Epithelial cell of esophagus (primary cell): ENCODE measurements at regions not wholly inside any gene's neighbourhood (a gene's known extent, or its start where the extent isn't known, plus 50 kb on each side); places are given as distances from the start of the nearest gene placed in this dataset.

ENCODE experiments used
- DNase-seq: peaks from one replicate; pipeline ENCODE4 v3.0.0; 2010; ENCODE audit warnings: low read depth
- H3K4me3 ChIP-seq: 2 replicates; pipeline ENCODE4 v1.5.1; 2011; ENCODE audit warnings: mild to moderate bottlenecking, low read length, control low read depth
- TF ChIP-seq, protein P1 (sequence below): IDR thresholded peaks from 2 replicates; pipeline ENCODE4 v1.5.1; 2011; ENCODE audit warnings: low read depth, mild to moderate bottlenecking, low read length, control low read depth, inconsistent platforms; ENCODE audit not compliant: insufficient read depth; ENCODE audit errors: missing control alignments

DNA sequence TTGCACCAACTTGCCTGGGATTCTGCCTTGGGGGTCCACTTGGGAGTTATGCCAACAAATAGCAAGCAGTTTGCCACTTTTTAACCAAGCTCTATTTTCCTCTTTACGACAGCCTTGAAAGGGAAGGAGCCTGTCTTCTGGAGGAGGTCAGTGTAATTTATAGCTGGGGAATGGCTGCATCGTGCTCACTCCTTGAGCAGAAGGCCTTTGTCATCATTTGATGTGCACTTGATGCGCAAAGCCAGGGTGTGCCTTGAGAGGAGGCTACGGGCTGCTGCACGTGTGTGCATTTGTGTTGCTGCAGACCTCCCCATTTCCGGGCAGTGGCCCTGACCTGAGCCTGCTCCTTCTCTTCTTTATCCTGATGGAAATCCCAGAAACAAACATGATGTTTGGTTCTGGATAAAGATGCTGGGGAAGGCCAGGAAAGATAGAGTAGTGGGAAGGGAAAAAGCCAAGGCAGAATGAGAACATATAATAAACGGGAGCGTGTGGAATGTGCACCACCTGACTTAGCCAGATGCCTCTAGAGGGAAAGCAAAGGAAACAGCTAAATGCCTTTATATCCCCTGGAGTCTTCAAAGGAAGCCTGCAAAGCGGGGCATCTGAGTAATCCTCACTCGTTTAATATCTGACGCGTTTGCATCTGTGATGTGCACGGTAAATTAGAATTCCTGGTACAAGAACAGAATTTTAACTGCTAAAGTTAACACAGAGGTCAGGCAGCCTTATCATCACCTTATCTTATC, 68.3 kb upstream of the ZNF521 start:
- no peak for DNase-seq
- TF ChIP-seq, protein P1, sequence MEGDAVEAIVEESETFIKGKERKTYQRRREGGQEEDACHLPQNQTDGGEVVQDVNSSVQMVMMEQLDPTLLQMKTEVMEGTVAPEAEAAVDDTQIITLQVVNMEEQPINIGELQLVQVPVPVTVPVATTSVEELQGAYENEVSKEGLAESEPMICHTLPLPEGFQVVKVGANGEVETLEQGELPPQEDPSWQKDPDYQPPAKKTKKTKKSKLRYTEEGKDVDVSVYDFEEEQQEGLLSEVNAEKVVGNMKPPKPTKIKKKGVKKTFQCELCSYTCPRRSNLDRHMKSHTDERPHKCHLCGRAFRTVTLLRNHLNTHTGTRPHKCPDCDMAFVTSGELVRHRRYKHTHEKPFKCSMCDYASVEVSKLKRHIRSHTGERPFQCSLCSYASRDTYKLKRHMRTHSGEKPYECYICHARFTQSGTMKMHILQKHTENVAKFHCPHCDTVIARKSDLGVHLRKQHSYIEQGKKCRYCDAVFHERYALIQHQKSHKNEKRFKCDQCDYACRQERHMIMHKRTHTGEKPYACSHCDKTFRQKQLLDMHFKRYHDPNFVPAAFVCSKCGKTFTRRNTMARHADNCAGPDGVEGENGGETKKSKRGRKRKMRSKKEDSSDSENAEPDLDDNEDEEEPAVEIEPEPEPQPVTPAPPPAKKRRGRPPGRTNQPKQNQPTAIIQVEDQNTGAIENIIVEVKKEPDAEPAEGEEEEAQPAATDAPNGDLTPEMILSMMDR: no peak
- no peak overlapping the region for H3K4me3 ChIP-seq

DNA sequence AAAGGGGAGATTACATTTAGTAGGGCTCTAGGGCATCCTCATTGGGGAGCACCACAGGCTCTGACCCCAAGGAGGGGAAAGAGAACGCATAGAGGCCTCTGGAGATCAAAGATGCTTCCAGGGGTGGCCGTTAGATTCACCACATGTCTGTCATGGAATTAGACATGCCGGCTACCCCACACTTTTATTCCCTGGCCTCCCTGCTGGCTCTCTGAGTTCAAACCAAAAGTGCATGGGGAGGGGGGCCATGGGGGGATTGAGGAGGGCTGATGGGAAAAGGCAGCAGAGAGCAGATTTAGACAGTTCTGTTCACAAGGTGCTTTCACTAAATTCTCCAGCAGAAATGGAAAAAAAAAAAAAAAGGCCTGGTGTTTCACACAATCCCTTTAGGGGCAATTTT, 64.4 kb upstream of the ZNF521 start:
- no peak for DNase-seq
- TF ChIP-seq, protein P1: no peak
- no peak overlapping the region for H3K4me3 ChIP-seq

GRCh38 chr18:25409971-25410370, 58.0 kb upstream of the ZNF521 start:
- no peak overlapping the region for H3K4me3 ChIP-seq
- DNase-seq: no peak
- TF ChIP-seq, protein P1: no peak

GRCh38 chr18:25408293-25408692, 56.3 kb upstream of the ZNF521 start:
- no peak overlapping the region for H3K4me3 ChIP-seq
- DNase-seq: no peak
- TF ChIP-seq, protein P1: no peak
